Liver (tissue), 8 donors: ENCODE measurements at regions not wholly inside any gene's neighbourhood (a gene's known extent, or its start where the extent isn't known, plus 50 kb on each side); places are given as distances from the start of the nearest gene placed in this dataset.

Experiments
- DNase-seq: peaks from one replicate; pipeline ENCODE4 v3.0.0-alpha.2; 2017; ENCODE audit warnings: low spot score
- H3K27ac ChIP-seq, 2 donors: one replicate each; pipeline ENCODE4 v1.7.0; 2013; ENCODE audit warnings: inconsistent platforms in 2 of 2, low read length in 2 of 2, control low read depth in 1 of 2, low read depth in 1 of 2, mild to moderate bottlenecking in 1 of 2
- H3K27me3 ChIP-seq, 4 donors: one replicate each; pipeline versions ENCODE4 v1.6.1 to v1.7.0; 2013; ENCODE audit warnings: low read length in 3 of 4, inconsistent platforms in 1 of 4, mild to moderate bottlenecking in 1 of 4, moderate library complexity in 1 of 4; ENCODE audit not compliant: control insufficient read depth in 4 of 4, insufficient read depth in 4 of 4
- H3K36me3 ChIP-seq, 4 donors: one replicate each; pipeline versions ENCODE4 v1.6.1 to v1.7.0; 2013; ENCODE audit warnings: low read length in 3 of 4, mild to moderate bottlenecking in 3 of 4, low read depth in 1 of 4, moderate library complexity in 1 of 4; ENCODE audit not compliant: control insufficient read depth in 4 of 4, insufficient read depth in 3 of 4
- H3K4me1 ChIP-seq, 4 donors: one replicate each; pipeline versions ENCODE4 v1.6.1 to v1.7.0; 2013; ENCODE audit warnings: low read length in 3 of 4, mild to moderate bottlenecking in 3 of 4, moderate library complexity in 1 of 4; ENCODE audit not compliant: control insufficient read depth in 4 of 4, insufficient read depth in 4 of 4
- H3K4me3 ChIP-seq, 3 donors: one replicate each; pipeline versions ENCODE4 v1.6.1 to v1.7.0; 2013; ENCODE audit warnings: low read length in 3 of 3, control low read depth in 1 of 3, low read depth in 1 of 3, mild to moderate bottlenecking in 1 of 3
- H3K9ac ChIP-seq, 2 donors: one replicate each; pipeline ENCODE4 v1.7.0; 2013; ENCODE audit warnings: low read length in 2 of 2, mild to moderate bottlenecking in 2 of 2, moderate library complexity in 2 of 2, control low read depth in 1 of 2, low read depth in 1 of 2
- H3K9me3 ChIP-seq, 4 donors: one replicate each; pipeline versions ENCODE4 v1.6.1 to v1.7.0; 2013; ENCODE audit warnings: low read length in 3 of 4; ENCODE audit not compliant: control insufficient read depth in 4 of 4
- ATF3 ChIP-seq: IDR thresholded peaks from 2 replicates; pipeline ENCODE4 v1.6.1; 2016; ENCODE audit warnings: antibody characterized with exemption
- CTCF ChIP-seq: fragments of 150-350 bp; IDR thresholded peaks from 2 replicates; pipeline ENCODE4 v1.5.1; 2017; ENCODE audit warnings: improper control_type of control experiment, low read depth, low read length; ENCODE audit not compliant: missing input control
- EGR1 ChIP-seq, 2 donors: IDR thresholded peaks; 2 replicates each; pipeline ENCODE4 v1.6.1; 2016 to 2018; ENCODE audit warnings: antibody characterized with exemption in 2 of 2, low read depth in 2 of 2
- FOXA1 ChIP-seq: IDR thresholded peaks from 2 replicates; pipeline ENCODE4 v1.6.1; 2016; ENCODE audit warnings: antibody characterized with exemption
- FOXA2 ChIP-seq: IDR thresholded peaks from 2 replicates; pipeline ENCODE4 v1.6.1; 2016; ENCODE audit warnings: antibody characterized with exemption
- GABPA ChIP-seq, 2 donors: IDR thresholded peaks in 1 of 2; conservative IDR thresholded peaks in 1 of 2; 2 replicates each; pipeline ENCODE4 v1.6.1; 2016; ENCODE audit warnings: antibody characterized with exemption in 2 of 2, mild to moderate bottlenecking in 1 of 2, moderate library complexity in 1 of 2
- HNF4A ChIP-seq, 2 donors: conservative IDR thresholded peaks; 2 replicates each; pipeline ENCODE4 v1.6.1; 2016; ENCODE audit warnings: antibody characterized with exemption in 2 of 2, mild to moderate bottlenecking in 2 of 2
- HNF4G ChIP-seq: IDR thresholded peaks from 2 replicates; pipeline ENCODE4 v1.6.1; 2016; ENCODE audit warnings: antibody characterized with exemption
- JUND ChIP-seq, 2 donors: IDR thresholded peaks; 2 replicates each; pipeline ENCODE4 v1.6.1; 2016; ENCODE audit warnings: antibody characterized with exemption in 2 of 2
- MAX ChIP-seq: IDR thresholded peaks from 2 replicates; pipeline ENCODE4 v1.6.1; 2016; ENCODE audit warnings: antibody characterized with exemption
- NR2F2 ChIP-seq: IDR thresholded peaks from 2 replicates; pipeline ENCODE4 v1.6.1; 2016; ENCODE audit warnings: antibody characterized with exemption
- RAD21 ChIP-seq, 2 donors: IDR thresholded peaks; 2 replicates each; pipeline ENCODE4 v1.6.1; 2016; ENCODE audit warnings: antibody characterized with exemption in 2 of 2, mild to moderate bottlenecking in 2 of 2
- REST ChIP-seq: IDR thresholded peaks from 2 replicates; pipeline ENCODE4 v1.6.1; 2016; ENCODE audit warnings: antibody characterized with exemption, mild to moderate bottlenecking
- RXRA ChIP-seq, 2 donors: IDR thresholded peaks; 2 replicates each; pipeline ENCODE4 v1.6.1; 2017 to 2018; ENCODE audit warnings: antibody characterized with exemption in 2 of 2, mild to moderate bottlenecking in 1 of 2
- SP1 ChIP-seq: IDR thresholded peaks from 2 replicates; pipeline ENCODE4 v1.6.1; 2018; ENCODE audit warnings: antibody characterized with exemption, mild to moderate bottlenecking
- TAF1 ChIP-seq: conservative IDR thresholded peaks from 2 replicates; pipeline ENCODE4 v1.6.1; 2016; ENCODE audit warnings: antibody characterized with exemption, mild to moderate bottlenecking
- YY1 ChIP-seq: IDR thresholded peaks from 2 replicates; pipeline ENCODE4 v1.6.1; 2016; ENCODE audit warnings: antibody characterized with exemption, mild to moderate bottlenecking
- ZBTB33 ChIP-seq: IDR thresholded peaks from 2 replicates; pipeline ENCODE4 v1.6.1; 2016; ENCODE audit warnings: antibody characterized with exemption
- WGBS: extraction: QIAGEN DNeasy Blood & Tissue Kit; methylation state at CpG from one replicate; pipeline ENCODE4 v1.1.7; 2013; 5-methylcytosine and 5-hydroxymethylcytosine counted together
- donor health status: healthy.
- donor health status: healthy.
- donor health status: healthy.
- donor health status: healthy.
- donor health status: healthy.

GRCh38 chr5:56433039-56433617, 200.0 kb upstream of the ANKRD55 start:
- Histone ChIP-seq H3K4me1 (no peaks in the 10 kb centered on the region), H3K36me3 (no peaks in the 10 kb centered on the region), H3K9ac (no peak overlapping the region), H3K4me3 (no peak overlapping the region), H3K27me3 (no peaks in the 10 kb centered on the region), H3K27ac (no peak overlapping the region), H3K9me3 (no peaks in the 10 kb centered on the region)
- 73% methylated on average over 2 of the region's 2 CpGs for WGBS
- TF ChIP-seq CTCF (no peak), HNF4A (conservative IDR thresholded peaks at IDR 0.05) (no peak), ZBTB33 (no peak), HNF4G (no peak), JUND (IDR thresholded peaks at IDR 0.05) (no peak), ATF3 (no peak), FOXA2 (no peak), REST (no peak), EGR1 (IDR thresholded peaks at IDR 0.05; ENCODE audit: low read depth in 2 of 2) (no peak), RAD21 (IDR thresholded peaks at IDR 0.05) (no peak), TAF1 (no peak), YY1 (no peak), NR2F2 (no peak), SP1 (no peak), MAX (no peak), GABPA (IDR thresholded peaks at IDR 0.05 in 1 of 2, conservative IDR thresholded peaks at IDR 0.05 in 1 of 2) (no peak)
- no peak for DNase-seq

GRCh38 chr5:56432321-56432720, 199.2 kb upstream of the ANKRD55 start:
- Histone ChIP-seq H3K9me3 (no peaks in the 10 kb centered on the region), H3K36me3 (no peaks in the 10 kb centered on the region), H3K4me3 (no peak overlapping the region), H3K27ac (no peak overlapping the region), H3K4me1 (no peaks in the 10 kb centered on the region), H3K9ac (no peak overlapping the region), H3K27me3 (no peaks in the 10 kb centered on the region)
- DNase-seq: no peak
- TF ChIP-seq FOXA1 (no peak), CTCF (no peak), JUND (IDR thresholded peaks at IDR 0.05) (no peak), RXRA (IDR thresholded peaks at IDR 0.05) (no peak), MAX (no peak), HNF4A (conservative IDR thresholded peaks at IDR 0.05) (no peak), HNF4G (no peak), EGR1 (IDR thresholded peaks at IDR 0.05; ENCODE audit: low read depth in 2 of 2) (no peak), REST (no peak), YY1 (no peak)
